NB4 (cell line): ENCODE measurements at regions not wholly inside any gene's neighbourhood (a gene's known extent, or its start where the extent isn't known, plus 50 kb on each side); places are given as distances from the start of the nearest gene placed in this dataset.

Experiments used
- DNase-seq: peaks from one replicate; pipeline ENCODE4 v3.0.0; 2010; ENCODE audit warnings: low read depth
- H3K4me3 ChIP-seq: one replicate; pipeline ENCODE4 v1.5.1; 2011; ENCODE audit warnings: mild to moderate bottlenecking, low read depth, low read length, moderate library complexity
- MYC ChIP-seq: IDR thresholded peaks from 2 replicates; pipeline ENCODE4 v1.6.1; 2011; ENCODE audit warnings: low read depth, low read length
- POLR2A ChIP-seq: IDR thresholded peaks from 2 replicates; pipeline ENCODE4 v1.6.1; 2011; ENCODE audit warnings: mild to moderate bottlenecking; ENCODE audit not compliant: insufficient read length; ENCODE audit errors: extremely low read depth
- TF ChIP-seq, protein P1 (sequence below): IDR thresholded peaks from 2 replicates; pipeline ENCODE4 v1.6.1; 2011; ENCODE audit warnings: low read depth, low read length
- TF ChIP-seq, protein P2 (sequence below): IDR thresholded peaks from one replicate; pipeline ENCODE4 v1.5.1; 2012; ENCODE audit warnings: low read depth, low read length

DNA sequence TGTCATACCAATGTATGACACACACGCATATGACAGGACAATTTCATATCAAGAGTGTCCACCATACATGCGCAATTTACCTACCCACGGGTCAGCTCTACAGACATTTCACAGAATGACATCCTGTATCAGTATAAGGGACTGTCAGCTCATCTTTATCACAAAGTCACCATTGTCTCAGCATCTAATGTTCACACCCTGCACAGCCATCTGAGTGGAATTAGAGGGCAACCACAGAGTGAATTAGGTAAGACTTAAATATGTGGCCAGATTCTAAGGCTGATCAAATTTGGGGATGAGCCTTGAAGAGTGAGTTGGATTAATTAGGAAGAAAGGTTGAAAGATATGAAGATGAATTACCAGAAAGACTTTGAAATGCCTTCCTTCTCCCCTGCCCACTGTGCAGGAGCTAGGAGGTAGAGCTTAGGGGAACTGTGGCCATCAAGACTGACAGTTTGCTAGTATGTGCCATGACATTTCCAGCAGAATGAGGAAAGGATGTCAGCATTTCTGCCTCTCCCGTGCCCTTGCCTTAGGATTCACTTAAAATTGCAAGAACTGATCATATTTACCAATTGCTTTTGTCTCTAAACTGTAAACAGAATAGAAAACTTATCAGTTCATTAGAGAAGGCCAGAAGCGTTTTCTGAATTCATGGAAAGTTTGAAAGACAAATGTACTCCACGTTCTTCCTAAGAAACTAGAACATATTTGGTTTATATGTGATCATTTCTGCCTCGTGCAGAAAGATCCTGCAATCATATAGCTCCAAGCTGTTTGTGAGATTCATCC lies 121.1 kb downstream of the DDX1 start:
- TF ChIP-seq, protein P1, sequence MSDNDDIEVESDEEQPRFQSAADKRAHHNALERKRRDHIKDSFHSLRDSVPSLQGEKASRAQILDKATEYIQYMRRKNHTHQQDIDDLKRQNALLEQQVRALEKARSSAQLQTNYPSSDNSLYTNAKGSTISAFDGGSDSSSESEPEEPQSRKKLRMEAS = no peak
- TF ChIP-seq POLR2A = no peak
- TF ChIP-seq MYC = no peak
- TF ChIP-seq, protein P2, sequence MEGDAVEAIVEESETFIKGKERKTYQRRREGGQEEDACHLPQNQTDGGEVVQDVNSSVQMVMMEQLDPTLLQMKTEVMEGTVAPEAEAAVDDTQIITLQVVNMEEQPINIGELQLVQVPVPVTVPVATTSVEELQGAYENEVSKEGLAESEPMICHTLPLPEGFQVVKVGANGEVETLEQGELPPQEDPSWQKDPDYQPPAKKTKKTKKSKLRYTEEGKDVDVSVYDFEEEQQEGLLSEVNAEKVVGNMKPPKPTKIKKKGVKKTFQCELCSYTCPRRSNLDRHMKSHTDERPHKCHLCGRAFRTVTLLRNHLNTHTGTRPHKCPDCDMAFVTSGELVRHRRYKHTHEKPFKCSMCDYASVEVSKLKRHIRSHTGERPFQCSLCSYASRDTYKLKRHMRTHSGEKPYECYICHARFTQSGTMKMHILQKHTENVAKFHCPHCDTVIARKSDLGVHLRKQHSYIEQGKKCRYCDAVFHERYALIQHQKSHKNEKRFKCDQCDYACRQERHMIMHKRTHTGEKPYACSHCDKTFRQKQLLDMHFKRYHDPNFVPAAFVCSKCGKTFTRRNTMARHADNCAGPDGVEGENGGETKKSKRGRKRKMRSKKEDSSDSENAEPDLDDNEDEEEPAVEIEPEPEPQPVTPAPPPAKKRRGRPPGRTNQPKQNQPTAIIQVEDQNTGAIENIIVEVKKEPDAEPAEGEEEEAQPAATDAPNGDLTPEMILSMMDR = no peak
- DNase-seq = no peak
- no peak overlapping the region for H3K4me3 ChIP-seq

DNA sequence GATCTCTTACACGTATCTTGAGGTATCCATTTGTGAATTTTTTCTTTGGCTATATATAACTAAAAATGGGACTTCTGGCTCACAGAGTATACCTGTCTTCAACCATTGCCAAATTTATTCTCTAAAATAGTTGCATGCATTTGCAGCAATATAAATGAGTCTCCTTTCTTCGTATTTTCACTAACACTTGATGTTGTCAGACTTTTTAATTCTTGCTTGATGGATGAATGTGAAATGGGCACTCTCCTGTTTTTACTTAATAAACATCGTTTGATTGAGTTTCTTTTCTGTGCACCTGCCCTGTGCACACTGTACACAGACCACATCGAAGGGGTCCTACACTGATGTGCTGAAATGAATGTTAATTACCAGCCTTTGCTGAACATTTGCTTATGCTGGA lies 121.8 kb downstream of the DDX1 start:
- TF ChIP-seq, protein P1 = no peak
- TF ChIP-seq POLR2A (no peak), MYC (no peak)
- TF ChIP-seq, protein P2 = no peak
- H3K4me3 ChIP-seq = no peak overlapping the region
- DNase-seq = no peak

DNA sequence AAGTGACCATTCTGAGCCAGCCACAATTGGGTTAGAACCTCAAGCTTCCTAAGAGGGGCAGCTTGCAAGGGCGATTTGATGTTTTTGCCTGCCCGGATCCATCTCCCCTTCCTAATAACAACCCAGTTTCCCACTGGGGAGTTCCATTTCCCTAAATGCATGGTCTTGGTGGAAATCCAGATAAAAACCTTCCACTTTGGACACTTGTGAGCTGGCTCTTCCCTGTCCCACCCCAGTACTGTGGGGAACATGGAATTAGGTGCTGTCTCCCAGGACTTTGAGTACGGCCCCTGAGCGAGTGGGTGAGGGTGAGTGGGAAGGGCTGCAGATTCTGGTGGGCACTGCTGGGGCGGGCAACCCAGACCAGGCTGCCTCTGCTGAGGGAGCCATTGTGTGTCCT lies 122.3 kb downstream of the DDX1 start:
- H3K4me3 ChIP-seq = no peak overlapping the region
- TF ChIP-seq POLR2A (no peak), MYC (no peak)
- TF ChIP-seq, protein P1 = no peak
- TF ChIP-seq, protein P2 = no peak
- DNase-seq = no peak

DNA sequence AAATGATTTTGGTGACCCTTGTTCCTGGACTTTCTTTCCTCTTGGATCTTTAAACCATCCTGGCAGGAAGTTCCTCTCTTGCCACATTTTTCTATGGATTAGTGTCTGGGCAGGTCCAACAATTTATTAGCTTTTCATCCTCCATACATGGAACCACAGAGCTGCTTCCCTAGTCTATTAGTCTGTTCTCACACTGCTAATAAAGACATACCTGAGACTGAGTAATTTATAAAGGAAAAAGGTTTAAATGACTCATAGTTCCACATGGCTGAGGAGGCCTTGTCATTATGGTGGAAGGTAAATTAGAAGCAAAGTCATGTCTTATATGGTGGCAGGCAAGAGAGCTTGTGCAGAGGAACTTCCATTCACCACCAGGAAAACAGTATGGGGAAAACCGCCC lies 122.9 kb downstream of the DDX1 start:
- TF ChIP-seq MYC = no peak
- TF ChIP-seq, protein P2 = no peak
- TF ChIP-seq, protein P1 = no peak
- no peak for TF ChIP-seq POLR2A
- no peak overlapping the region for H3K4me3 ChIP-seq
- no peak for DNase-seq

DNA sequence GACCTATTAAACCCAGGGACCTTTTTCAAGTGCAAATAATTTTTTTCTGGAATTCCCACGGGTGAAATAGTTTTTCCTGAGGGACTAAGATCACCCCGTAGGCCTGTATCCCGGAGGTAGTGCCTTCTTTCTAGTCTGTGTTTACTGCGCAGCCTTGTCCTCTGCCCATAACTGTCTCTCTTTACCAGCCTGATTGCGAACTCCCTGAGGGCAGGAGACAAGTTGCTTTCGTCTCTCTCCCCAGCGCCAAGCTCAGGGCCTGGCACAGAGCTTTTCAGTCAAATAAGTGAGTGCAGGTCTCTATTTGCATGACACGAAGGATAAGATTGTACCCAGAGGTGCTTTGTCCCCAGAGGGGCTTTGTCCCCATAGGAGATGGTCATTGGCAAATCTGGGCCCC lies 123.9 kb downstream of the DDX1 start:
- no peak overlapping the region for H3K4me3 ChIP-seq
- TF ChIP-seq POLR2A = no peak
- TF ChIP-seq, protein P2 = no peak
- TF ChIP-seq MYC = no peak
- TF ChIP-seq, protein P1 = no peak
- DNase-seq = no peak
